A673 (cell line): ENCODE measurements at regions not wholly inside any gene's neighbourhood (a gene's known extent, or its start where the extent isn't known, plus 50 kb on each side); places are given as distances from the start of the nearest gene placed in this dataset.

Experiments used
- EZH2 ChIP-seq: fragments of 200-600 bp; sonication (generic); IDR thresholded peaks from 2 replicates; pipeline ENCODE4 v1.6.1; 2017; ENCODE audit warnings: borderline replicate concordance, low read depth, mild to moderate bottlenecking, mixed read lengths, antibody characterized with exemption, low read length; ENCODE audit not compliant: poor library complexity, severe bottlenecking
- TF ChIP-seq, protein P1 (sequence below): fragments of 300-800, 200-600 bp; sonication (generic); conservative IDR thresholded peaks from 2 replicates; pipeline ENCODE4 v1.5.1; 2017; ENCODE audit warnings: low read depth, mild to moderate bottlenecking, antibody characterized with exemption, low read length, moderate library complexity, mixed read lengths

DNA sequence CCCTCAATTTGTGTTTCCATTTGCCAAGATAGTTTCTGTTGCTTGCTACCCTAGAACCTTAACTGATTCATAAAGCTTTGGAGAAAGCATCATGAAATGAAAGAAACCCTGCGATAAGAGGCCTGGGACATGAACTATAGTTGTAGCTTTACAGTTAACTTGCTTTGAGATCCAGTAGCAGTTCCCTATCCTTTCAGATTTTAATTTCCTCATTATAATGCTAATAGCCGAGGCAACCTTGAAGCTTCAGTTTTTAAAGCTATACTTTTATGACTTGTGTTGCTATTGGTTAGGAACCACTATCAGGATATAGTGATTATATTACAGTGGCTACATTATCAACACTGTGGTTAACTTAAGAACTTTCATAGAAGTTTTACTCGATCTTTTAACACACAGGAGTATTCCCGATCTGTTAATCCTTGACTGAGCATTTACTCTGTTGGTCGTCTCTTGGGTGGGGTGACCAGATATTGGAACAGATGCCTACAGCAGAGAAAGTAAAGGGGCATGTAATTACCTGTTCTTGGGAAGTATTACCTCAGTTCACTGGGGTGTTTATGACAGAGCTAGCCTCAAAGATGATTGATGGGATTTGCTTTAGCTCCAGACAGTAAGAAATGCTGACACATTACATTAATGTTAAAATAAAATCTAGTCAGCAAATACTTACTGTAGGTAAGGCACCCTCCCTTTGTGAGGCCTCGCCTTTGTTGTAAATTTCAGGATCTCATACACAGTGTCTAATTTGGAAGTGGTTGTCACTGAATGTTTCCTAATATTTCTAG, 86.2 kb upstream of the CSRP2 start:
- TF ChIP-seq, protein P1, sequence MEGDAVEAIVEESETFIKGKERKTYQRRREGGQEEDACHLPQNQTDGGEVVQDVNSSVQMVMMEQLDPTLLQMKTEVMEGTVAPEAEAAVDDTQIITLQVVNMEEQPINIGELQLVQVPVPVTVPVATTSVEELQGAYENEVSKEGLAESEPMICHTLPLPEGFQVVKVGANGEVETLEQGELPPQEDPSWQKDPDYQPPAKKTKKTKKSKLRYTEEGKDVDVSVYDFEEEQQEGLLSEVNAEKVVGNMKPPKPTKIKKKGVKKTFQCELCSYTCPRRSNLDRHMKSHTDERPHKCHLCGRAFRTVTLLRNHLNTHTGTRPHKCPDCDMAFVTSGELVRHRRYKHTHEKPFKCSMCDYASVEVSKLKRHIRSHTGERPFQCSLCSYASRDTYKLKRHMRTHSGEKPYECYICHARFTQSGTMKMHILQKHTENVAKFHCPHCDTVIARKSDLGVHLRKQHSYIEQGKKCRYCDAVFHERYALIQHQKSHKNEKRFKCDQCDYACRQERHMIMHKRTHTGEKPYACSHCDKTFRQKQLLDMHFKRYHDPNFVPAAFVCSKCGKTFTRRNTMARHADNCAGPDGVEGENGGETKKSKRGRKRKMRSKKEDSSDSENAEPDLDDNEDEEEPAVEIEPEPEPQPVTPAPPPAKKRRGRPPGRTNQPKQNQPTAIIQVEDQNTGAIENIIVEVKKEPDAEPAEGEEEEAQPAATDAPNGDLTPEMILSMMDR = no peak
- no peak for TF ChIP-seq EZH2
